Kidney (tissue), 13 donors: ENCODE measurements at regions not wholly inside any gene's neighbourhood (a gene's known extent, or its start where the extent isn't known, plus 50 kb on each side); places are given as distances from the start of the nearest gene placed in this dataset.
"Not testable (repeated sequence)": the region's sequence is repeated elsewhere in the genome, so short reads cannot be mapped to it uniquely, and the experiment has no call there.

ENCODE experiments used
- DNase-seq, 5 donors: peaks; one replicate each; pipeline ENCODE4 v3.0.0-alpha.2; 2013 to 2020
- FAIRE-seq: peaks from 2 replicates; lab custom pipeline; 2012; peaks lifted over from hg19 to GRCh38; lab: Jason Lieb, UNC
- H3K27ac ChIP-seq, 2 donors: one replicate each; pipeline ENCODE4 v1.7.0; 2013; ENCODE audit warnings: low read depth in 2 of 2, low read length in 2 of 2, inconsistent platforms in 1 of 2
- H3K27me3 ChIP-seq: one replicate; pipeline ENCODE4 v1.7.1; 2013; ENCODE audit warnings: low read length, inconsistent platforms; ENCODE audit not compliant: control insufficient read depth, insufficient read depth
- H3K36me3 ChIP-seq, 3 donors: one replicate each; pipeline versions ENCODE4 v1.7.0 to v1.7.1; 2013; ENCODE audit warnings: low read length in 3 of 3, control low read depth in 1 of 3, inconsistent platforms in 1 of 3; ENCODE audit not compliant: insufficient read depth in 3 of 3, control insufficient read depth in 2 of 3
- H3K4me1 ChIP-seq, 3 donors: one replicate each; pipeline versions ENCODE4 v1.7.0 to v1.7.1; 2013; ENCODE audit warnings: low read length in 3 of 3, inconsistent platforms in 1 of 3, low read depth in 1 of 3; ENCODE audit not compliant: control insufficient read depth in 2 of 3, insufficient read depth in 2 of 3
- H3K4me3 ChIP-seq, 3 donors: one replicate each; pipeline versions ENCODE4 v1.7.0 to v1.8.1; 2013; ENCODE audit warnings: low read length in 3 of 3, control low read depth in 1 of 3, inconsistent platforms in 1 of 3
- H3K9ac ChIP-seq, 3 donors: one replicate each; pipeline versions ENCODE4 v1.7.0 to v1.7.1; 2013; ENCODE audit warnings: low read length in 3 of 3, control low read depth in 1 of 3, inconsistent platforms in 1 of 3
- H3K9me3 ChIP-seq, 3 donors: one replicate each; pipeline versions ENCODE4 v1.7.0 to v1.7.1; 2013; ENCODE audit warnings: low read length in 3 of 3, control low read depth in 1 of 3, inconsistent platforms in 1 of 3; ENCODE audit not compliant: control insufficient read depth in 2 of 3, insufficient read depth in 1 of 3
- CTCF ChIP-seq: IDR thresholded peaks from 3 replicates; pipeline ENCODE4 v1.5.1; 2012; ENCODE audit warnings: mild to moderate bottlenecking, moderate library complexity, borderline replicate concordance; ENCODE audit not compliant: insufficient read depth; ENCODE audit errors: extremely low read depth
- intact Hi-C: fragments of 100-400 bp; cut with DNase I; formaldehyde crosslinking; loops from one replicate; pipeline ENCODE4 v1.11.1; 2022
- donor health status: control.
- donor health status: control.
- donor health status: control.
- donor health status: control.
- donor health status: control.
- donor health status: DM: yes; HTN: yes; CAD: no.
- donor health status: Normal renal cell carcinoma (clear cell type).

- DNase-seq, FAIRE-seq, H3K4me1 ChIP-seq, H3K9me3 ChIP-seq, intact Hi-C loops, H3K9ac ChIP-seq, H3K36me3 ChIP-seq, H3K27me3 ChIP-seq, H3K27ac ChIP-seq, H3K4me3 ChIP-seq: not testable (repeated sequence)
These were observed 132.7 kb downstream of the SNX10 start for GRCh38 chr7:26424319-26424718.

GRCh38 chr7:26425655-26426054, 134.0 kb downstream of the SNX10 start:
- DNase-seq (no peak), FAIRE-seq (no peak)
- no peaks in the 10 kb centered on the region for H3K9me3 ChIP-seq
- no peaks in the 10 kb centered on the region for H3K27me3 ChIP-seq
- H3K27ac ChIP-seq = no peak overlapping the region
- no peak overlapping the region for H3K9ac ChIP-seq
- no peak overlapping the region for H3K4me3 ChIP-seq
- TF ChIP-seq CTCF = no peak
- H3K36me3 ChIP-seq = no peaks in the 10 kb centered on the region
- peaks cover 0 to 2% (median 0%) of the 10 kb centered on the region in 3 donors for H3K4me1 ChIP-seq
- intact Hi-C loops = no loop called here

GRCh38 chr7:26426096-26426495, 134.4 kb downstream of the SNX10 start:
- FAIRE-seq (no peak), DNase-seq (no peak)
- no peak for TF ChIP-seq CTCF
- H3K4me3 ChIP-seq = no peak overlapping the region
- no peaks in the 10 kb centered on the region for H3K4me1 ChIP-seq
- H3K27ac ChIP-seq = no peak overlapping the region
- intact Hi-C loops = no loop called here
- no peak overlapping the region for H3K9ac ChIP-seq
- H3K27me3 ChIP-seq = no peaks in the 10 kb centered on the region
- no peaks in the 10 kb centered on the region for H3K9me3 ChIP-seq
- no peaks in the 10 kb centered on the region for H3K36me3 ChIP-seq

DNA sequence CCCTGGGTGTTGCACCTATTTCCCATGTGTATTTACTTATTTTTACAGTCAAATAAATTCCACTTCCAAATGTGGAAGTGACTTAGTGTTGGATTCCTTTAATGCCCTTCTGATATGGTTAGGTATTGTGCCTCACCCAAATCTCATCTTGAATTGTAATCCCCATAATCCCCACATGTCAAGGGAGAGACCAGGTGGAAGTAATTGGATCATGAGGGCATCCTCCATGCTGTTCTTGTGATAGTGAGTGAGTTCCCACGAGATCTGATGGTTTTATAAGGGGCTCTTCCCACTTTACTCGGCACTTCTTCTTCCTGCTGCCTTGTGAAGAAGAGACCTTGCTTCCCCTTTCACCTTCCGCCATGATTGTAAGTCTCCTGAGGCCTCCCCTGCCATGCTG, 136.9 kb downstream of the SNX10 start:
- intact Hi-C loops = no loop called here
- FAIRE-seq = no peak

More for the DNA sequence above, 136.9 kb downstream of the SNX10 start:
- H3K9me3 ChIP-seq = no peaks in the 10 kb centered on the region
- H3K36me3 ChIP-seq = no peaks in the 10 kb centered on the region
- no peak overlapping the region for H3K4me3 ChIP-seq
- no peak for DNase-seq
- H3K4me1 ChIP-seq = no peaks in the 10 kb centered on the region
- no peak for TF ChIP-seq CTCF
- no peaks in the 10 kb centered on the region for H3K27me3 ChIP-seq
- no peak overlapping the region for H3K27ac ChIP-seq
- no peak overlapping the region for H3K9ac ChIP-seq
